GM19328 (cell line): ENCODE measurements at regions not wholly inside any gene's neighbourhood (a gene's known extent, or its start where the extent isn't known, plus 50 kb on each side); places are given as distances from the start of the nearest gene placed in this dataset.

Source experiments
- ATAC-seq: cut with Tn5 transposase; IDR thresholded peaks from one replicate; pipeline ENCODE4 v1.9.1; 2021; ENCODE audit warnings: mild to moderate bottlenecking, moderate library complexity; ENCODE audit not compliant: unreplicated experiment

DNA sequence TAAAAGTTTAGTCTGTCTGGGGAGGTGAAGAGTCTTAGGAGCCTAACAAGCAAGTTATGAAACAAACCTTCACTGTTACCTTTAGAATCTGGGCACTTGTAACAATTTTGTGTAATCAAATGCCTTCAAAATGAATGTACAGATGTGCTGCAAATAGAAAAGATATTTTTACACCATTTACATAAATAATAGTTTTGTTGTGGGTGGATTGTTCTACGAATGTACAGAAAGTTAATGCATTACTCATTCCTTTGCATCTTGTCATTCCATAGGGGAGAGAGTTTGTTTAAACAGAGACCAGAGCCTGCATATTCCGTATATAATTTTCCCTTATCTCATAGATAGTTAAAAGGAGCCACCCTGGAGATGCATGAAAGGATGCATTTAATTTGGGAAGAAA lies 576.9 kb upstream of the SGCD start:
- ATAC-seq = no peak

DNA sequence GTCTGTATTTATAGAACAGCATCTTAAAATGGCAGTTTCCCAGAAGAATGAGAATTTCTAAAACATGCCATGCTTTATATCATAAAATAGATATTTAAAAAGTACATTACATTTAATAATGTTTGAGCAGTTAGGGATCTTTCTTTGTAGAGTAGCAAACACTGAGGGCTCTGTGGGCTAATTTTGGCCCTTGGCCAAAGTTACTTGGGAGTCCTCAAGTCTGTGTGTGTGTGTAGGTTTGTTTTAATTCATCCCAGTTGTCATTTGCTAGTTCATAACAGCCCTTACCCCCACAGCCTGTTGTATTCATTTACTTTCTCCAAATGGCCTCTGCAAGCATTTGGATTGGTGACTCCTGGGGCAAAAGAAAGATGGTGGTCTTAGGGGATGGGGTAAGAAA lies 576.4 kb upstream of the SGCD start:
- ATAC-seq = no peak

DNA sequence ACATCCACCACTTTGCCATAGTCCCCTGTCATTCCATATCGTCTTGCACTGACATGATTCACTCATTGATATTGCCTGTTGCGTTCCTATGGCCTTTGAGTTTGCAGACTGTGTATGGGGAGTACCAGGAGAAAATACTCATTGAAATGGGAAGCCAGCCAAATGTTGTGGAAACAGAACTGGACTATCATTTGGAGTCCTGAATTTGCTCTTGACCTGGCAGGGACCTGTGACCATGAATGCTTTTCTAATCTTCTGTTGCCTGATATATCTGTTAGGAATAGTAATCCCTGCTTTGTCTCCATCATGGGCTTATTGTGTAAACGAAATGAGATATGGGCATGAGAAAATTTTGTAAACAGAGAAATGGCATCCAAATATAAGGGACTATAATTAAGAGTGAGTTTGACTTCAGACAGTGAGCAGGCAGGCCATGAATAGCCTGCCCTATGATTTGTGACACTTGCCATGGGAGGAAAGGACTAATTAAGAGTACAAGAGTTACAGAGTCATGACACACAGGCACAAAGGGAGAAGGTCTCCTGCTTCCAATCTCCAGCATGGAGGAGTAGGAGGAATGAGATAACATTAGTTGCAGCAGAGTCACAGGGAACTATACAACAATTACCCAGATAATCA lies 572.9 kb upstream of the SGCD start:
- no peak for ATAC-seq

DNA sequence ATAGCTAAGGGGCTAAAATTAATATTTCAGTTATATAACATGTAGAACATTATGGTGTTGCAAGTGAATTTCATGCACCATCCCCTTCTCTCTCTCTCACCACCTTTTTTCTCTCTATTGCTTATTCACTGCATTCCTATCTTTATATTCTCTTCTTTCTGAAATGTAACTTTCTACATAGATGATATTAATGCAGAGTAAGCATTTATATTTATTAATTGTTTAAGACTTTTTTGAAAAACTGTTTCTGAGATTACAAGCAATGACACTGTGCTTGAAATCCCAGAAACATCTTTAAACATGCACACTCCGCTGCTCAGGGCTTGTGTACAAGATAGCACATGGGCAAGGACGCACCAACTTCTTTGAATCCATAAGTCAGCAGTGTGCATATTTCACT lies 567.7 kb upstream of the SGCD start:
- no peak for ATAC-seq

DNA sequence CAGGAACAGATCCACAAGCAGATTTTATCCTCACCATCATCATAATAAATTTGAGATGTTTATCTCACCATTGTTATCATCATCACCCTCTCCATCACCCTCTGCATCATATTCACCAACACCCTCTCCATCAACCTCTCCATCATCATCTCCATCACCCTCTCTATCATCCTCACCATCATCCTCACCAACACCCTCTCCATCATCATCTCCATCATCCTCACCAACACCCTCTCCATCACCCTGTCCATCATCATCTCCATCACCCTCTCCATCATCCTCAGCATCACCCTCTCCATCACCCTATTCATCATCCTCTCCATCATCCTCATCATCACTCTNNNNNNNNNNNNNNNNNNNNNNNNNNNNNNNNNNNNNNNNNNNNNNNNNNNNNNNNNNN lies 567.0 kb upstream of the SGCD start:
- ATAC-seq = no peak

DNA sequence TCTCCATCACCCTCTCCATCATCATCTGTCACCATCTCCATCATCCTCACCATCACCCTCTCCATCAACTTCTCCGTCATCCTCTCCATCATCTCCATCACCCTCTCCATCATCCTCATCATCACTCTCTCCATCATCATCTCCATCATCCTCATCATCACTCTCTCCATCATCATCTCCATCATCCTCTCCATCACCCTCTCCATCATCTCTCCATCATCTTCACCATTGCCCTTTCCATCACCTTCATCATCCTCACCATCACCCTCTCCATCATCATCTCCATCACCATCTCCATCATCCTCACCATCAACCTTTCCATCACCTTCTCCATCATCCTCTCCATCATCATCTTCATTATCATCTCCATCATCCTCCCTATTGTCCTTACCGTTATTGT lies 565.5 kb upstream of the SGCD start:
- no peak for ATAC-seq

DNA sequence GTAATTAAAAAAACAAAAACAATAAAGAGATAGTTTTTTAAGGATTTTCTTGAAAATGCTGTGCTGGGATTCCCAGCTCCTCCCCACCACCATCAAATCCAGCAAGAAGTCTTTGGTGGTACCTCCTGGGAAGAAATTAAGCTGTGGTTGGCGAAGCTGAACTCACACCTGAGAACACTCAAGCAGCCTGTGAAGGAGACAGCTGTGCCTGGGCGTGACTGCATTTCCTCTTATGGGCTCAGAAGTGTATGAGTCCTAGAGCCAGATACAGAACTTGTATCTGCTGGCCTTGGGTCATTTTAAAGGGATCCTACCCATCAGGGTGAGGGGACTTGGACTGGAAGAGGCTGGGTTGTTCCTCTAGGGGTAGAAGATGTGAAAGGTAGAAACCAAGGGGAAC lies 561.2 kb upstream of the SGCD start:
- ATAC-seq = no peak

DNA sequence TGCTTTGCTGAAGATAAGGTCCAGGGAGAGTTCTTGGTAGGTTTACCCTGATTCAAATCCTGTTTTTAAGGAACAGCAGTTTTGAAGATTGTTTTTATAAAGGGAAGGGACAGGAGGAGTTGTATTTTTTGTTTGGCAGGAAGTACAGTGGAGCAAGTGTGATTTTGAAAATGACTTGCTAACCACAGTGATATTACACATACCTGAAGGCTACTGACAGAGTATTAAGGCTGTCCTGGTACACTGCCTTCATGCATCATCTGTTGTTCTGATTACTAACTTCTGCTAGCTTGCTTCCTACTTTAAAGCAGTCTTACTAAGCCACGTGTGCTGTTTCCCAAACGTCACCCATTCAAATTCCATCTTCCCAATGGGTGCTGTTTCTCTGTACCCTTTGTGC lies 559.5 kb upstream of the SGCD start:
- ATAC-seq = no peak

DNA sequence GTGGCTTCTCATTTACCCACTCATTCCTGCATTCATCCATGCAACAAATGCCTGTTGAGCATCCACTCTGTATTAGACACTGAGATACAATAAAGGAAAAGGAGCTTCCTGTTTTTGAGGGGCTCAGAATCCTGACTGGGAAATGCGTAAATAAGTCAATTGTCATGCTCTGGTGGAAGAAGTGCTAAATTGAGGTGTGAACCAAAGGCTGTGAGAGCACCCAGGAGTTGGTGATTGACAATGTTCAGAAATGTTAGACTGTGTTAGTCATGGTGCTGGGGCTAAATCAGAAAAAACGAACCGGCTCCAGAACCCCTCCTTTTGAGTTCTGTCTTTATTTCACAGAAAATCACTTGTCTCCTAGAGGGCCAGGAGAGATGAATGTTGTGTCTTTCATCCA lies 558.6 kb upstream of the SGCD start:
- no peak for ATAC-seq

DNA sequence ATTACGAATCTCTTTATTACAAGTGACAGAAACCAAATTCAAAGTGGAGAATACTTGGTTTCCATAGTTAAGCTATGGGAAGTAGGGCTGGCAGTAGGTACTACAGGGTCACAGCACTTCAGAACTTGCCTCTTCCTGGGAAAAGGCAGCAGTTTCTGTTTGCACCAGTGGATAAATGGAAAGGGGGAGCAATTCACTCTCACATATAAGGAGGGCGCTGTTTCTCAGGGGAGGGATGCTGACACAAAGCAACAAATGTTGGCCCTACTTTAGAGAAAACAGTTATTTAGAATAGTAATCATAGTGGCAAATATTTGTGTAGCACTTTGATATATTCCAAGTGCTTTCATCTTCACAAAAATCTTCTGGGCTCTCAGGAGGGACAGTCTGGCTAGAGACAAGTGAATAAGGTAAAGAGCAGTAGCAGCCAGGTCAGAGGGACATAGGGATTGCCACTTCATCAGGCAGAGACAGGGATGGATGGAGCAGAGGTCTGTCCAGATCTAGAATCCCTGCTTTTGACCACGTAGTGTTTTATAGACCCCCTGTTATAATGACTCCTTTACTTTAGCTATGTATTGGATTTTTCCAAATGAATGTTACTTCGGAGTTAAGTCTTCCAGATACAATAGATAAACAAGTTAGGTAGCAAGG lies 554.8 kb upstream of the SGCD start:
- ATAC-seq = no peak

DNA sequence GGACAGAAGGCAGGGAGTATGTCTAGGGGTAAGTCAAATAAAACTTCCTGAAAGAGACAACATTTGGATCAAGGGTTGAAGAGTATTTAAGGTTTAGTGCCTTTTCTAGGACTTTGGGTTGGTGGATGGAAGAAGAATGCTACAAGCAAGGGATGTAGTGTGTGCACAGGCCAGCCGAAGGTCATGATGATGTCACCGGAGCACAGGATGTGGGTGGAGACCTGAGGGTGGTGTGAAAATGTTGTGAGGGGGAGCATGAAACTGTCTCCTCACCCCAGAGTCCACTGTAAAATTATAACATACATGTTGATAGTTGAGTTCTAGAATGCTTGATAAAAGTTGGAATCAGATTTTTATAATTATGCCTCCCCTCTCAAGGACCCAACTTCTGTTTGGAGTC lies 553.3 kb upstream of the SGCD start:
- ATAC-seq = no peak

DNA sequence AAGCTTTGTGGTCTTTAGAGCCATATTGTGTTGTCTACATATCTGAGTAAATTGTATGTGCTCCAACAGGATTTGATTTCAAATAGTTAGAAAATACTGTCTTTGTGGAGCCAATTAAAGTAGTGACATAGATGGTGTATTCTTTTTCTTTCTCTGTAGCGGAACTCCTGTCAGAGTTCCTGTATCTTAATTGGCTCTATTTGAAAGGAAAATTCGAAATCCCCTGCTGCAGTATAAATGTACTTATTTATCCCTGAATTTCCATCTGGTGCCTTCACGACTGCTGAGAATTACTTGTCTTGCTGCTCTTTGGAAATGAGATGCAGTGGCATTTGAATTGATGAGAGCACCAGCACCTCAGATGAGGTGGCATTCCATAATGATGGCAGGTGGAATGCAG lies 546.7 kb upstream of the SGCD start:
- no peak for ATAC-seq

DNA sequence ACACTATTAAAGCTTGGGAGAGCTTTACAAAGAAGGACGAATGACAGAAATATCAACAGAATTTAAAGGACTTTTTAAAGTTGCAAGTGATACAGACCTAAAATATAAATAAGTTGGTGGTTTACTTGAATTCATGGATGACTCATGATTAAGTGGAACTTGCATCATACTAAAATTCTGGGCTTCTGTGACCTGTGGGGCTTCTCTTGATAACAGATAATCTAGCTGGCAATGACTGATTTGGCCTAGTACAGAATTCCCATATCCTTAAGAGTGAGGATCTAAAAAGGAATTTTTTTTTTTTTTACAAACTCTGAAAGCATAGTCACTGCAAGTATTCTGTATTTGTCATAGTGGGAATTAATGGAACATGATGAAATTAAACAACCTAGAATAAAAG lies 543.7 kb upstream of the SGCD start:
- no peak for ATAC-seq

DNA sequence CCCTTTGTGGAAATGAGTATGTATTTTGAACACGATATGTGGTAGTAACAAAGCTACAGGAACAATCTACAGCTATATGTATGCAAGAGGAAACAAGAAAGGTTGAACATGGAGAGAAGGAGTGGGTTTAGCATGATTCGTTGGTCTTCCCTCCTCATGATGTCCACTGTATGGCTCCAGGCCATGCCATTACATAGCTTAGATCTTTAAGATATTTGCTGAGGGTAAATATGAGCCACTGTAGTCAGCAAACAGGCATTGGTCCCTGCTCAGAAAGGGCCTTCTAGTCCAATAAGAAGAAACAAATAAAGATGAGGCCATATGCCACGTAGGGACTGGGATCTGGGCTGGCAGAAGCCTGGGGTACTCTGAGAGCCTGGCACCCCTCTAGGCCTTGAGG lies 543.2 kb upstream of the SGCD start:
- no peak for ATAC-seq

DNA sequence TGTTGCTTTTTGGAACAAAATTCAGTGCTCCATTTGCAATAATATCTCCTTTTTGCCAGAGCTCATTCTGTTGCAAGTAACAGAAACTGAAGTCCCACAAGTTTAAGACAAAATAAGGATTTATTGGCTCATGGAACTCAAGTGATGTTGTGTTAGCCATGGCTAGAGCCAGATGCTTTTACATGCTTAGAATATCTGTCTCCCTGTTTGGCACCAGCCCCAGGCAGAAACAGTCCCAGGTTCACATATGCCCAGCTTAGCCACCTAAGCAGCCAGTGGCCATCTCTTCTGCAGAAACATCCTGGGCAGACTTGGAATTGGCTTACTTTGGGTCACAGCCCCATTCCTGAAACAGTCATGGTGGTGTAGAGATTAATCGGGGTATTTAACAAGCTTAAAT lies 540.9 kb upstream of the SGCD start:
- no peak for ATAC-seq

DNA sequence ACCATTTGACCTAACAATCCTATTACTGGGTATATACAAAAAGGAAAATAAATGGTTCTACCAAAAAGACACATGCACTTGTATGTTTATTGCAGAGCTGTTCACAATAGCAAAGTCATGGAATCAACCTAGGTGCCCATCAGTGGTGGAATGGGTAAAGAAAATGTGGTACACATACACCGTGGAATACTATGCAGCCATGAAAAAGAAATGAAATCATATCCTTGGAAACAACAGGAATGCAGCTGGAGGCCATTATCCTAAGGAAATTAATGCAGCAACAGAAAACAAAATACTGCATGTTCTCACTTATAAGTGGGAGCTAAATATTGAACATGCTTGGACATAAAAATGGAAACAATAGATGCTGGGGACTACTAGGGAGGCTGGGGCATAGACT lies 534.1 kb upstream of the SGCD start:
- no peak for ATAC-seq

DNA sequence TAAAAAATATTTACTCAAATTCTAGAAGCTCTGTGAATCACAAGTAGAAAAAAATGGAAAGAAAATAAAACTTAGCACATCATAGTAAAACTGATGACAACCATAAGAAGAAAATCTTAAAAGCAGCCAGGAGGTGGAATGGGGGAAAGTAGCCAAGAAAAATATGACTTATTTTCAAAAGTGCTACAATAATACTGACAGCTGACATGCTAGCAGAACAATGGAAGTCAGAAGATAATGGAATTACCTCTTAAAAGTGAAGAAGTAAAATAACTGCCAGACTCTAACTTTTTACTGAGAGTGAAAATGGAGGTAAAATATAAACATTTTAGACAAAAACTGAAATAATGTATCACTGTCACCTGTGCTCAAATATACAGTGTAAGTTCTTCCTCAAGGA lies 532.2 kb upstream of the SGCD start:
- no peak for ATAC-seq

DNA sequence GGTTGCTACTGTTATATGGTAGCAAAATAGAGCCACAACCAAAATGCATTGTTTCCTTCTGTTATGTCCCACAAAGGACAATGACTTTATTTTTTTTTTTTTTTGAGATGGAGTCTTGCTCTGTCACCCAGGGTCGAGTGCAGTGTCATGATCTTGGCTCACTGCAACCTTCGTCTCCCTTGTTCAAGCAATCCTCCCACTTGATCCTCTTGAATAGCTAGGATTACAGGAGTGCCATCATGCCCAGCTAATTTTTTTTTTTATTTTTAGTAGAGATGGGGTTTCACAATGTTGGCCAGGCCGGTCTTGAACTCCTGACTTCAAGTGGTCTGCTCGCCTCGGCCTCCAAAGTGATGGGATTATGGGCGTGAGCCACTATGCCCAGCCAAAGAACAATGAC lies 527.7 kb upstream of the SGCD start:
- ATAC-seq = no peak

DNA sequence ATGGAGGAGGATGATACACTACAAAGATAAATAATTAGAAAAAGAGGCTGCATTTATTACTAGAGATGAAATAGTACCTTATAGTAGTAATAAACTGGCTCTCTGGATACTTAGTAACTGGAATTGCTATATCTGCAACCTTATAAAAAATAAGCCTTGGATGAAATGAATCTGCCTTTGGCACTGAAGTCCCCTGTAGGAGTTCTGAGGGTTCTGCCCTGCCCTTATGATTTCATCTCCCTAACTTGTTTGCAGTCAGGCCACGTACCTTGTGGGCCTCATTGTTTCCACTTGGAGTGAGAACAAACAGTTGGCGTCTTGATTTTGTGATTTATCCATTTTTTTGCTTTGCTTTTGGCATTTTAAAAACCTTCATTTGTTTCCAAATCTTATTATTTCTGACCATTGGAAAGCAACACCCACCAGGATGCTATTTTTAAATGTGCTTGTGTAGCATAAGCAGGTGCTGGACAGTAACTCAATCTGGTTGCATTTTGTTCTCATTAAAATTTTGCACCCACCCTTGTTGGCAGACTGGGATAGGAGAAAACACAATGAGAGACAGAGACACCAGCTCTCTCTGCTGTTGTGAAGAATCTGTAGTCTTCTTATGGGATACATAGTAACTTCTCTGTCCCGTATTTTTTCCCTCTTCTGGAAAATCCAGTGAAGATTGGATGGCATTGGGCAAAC lies 518.9 kb upstream of the SGCD start:
- ATAC-seq = no peak

DNA sequence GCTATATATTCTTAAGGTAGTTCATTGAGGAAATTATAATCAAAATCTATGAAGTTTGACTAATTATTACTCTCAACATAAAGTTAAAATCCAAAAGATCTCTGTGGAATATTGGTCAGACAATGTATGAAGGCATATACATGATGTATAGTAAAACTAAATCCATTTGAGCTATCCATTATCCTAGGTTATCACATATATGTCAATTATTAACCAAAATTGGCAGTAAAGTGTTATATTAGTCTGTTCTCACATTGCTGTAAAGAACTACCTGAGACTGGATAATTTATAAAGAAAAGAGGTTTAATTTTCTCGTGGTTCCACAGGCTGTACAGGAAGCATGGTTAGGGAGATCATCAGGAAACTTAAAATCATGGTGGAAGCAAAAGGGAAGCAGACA lies 511.7 kb upstream of the SGCD start:
- ATAC-seq = no peak

DNA sequence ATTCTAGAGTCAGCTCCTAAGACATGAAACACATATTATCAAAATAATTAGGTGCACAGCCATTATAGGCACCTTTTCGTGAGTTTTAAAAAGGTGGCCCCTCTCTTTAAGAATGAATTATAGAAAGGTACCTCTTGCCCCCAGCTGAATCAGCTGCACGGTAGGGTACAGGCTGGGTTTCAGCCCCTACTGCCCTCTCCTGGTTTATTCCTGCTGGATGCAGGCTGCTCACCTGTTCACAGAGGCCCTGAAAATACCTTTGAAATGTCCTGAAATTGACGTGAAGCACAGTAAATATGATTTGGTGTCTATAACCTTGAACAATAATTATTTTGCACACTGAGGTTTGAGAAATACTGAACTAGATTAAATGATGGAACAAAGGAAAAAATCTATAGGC lies 504.8 kb upstream of the SGCD start:
- no peak for ATAC-seq

DNA sequence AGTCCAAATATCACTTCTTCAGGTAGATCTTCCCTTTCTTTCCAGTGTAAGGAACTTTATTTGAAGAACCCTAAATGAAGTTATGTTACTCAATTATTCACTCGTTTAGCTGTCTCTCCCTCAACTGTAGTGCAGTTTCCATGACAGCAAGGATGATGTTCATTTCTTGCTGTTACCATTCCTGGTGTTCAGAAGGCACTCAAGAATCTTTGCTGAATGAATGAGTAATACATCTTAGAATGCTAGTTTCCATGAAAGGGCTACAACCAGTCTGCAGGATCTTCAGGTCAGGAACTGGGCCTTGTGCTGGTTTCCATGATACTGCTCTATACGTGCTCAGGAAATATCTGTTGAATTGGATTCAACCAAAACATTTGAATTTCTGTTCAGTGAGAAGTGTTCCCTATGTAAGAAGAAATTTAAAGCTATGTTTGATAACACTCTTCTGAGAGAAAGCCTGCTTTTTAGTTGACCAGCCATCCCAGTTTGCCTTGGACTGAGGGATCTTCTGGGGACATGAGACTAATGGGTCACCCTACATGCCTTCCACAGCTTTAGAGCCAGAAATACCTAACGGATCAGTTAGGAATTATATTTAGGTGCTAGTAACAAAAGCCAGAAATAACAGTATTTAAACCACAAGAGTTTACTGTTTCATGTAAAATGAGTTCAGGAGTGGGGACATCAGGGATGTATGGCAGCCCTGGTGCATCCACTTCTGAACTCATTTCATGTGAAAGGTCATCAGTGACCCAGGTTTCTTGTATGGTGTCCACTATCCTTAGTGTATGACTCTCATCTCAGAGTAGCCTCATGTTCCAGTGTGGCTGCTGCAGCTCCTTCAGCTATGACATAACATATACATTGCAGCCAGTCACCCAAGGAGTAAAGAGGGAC lies 500.1 kb upstream of the SGCD start:
- ATAC-seq = no peak
